Tongue (tissue), 1 donor: ENCODE measurements at regions not wholly inside any gene's neighbourhood (a gene's known extent, or its start where the extent isn't known, plus 50 kb on each side); places are given as distances from the start of the nearest gene placed in this dataset.

Experiments used
- DNase-seq: peaks from one replicate; pipeline ENCODE4 v3.0.0-alpha.2; 2015

GRCh38 chr21:24097181-24097580, 1510.1 kb downstream of the MRPL39 start:
- DNase-seq, result no peak

GRCh38 chr21:24096651-24097050, 1510.6 kb downstream of the MRPL39 start:
- no peak for DNase-seq

DNA sequence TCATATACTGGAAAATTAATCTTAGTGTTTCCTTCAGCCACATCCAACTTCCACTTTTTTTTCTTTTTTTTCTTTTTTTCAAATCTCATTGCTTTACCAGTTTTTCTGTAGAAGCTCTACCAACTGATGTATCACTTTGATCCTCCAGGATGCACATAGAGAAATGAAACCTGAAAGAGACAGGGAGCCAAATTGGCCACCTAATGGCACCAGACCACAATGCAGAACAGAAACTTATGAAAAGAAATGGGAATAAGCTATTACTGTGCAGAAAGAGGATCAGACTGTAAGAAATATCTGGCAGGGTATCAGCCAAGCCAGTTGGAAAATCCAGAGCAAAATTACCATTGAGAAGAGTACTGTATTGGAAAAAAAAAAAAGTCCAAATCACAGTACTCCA, 1514.2 kb downstream of the MRPL39 start:
- no peak for DNase-seq

DNA sequence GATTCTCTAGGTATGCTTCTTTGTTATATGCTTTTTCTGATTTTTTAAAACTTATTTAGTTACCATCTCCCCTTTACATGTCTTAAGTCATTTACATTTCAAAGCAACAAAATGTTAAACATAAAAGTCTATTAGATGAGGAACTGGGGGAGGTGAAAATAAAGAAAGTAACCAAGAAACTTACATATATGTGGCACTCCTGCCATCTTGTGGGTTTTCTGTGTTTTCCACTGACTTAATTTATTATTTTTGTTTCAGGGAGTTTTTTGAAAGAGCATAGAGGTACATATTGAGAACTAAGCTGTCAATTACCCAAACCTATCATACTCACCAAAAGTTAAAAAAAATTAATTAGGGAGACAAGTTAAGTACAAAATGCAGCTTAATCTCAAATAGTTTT, 1531.1 kb downstream of the MRPL39 start:
- peak; percentile 28 for DNase-seq

DNA sequence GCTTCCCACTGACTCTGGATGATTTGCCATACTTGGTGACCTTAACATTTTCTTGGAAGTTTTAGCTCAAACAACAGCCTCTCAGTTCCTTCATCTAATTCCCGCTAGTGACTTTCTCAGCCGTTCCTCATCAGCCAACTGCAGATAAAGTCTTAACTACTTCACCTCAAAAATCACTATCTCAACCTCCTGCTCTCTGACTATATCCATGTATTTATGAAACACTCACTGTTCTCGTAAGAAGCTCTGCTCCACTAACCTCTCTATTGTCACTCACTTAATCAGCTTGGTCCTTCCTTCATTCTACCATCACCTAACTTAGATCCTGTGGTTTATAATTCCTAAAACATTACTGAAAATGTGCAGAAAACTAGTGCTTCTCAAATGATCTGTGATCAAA, 1551.6 kb downstream of the MRPL39 start:
- DNase-seq, result no peak

DNA sequence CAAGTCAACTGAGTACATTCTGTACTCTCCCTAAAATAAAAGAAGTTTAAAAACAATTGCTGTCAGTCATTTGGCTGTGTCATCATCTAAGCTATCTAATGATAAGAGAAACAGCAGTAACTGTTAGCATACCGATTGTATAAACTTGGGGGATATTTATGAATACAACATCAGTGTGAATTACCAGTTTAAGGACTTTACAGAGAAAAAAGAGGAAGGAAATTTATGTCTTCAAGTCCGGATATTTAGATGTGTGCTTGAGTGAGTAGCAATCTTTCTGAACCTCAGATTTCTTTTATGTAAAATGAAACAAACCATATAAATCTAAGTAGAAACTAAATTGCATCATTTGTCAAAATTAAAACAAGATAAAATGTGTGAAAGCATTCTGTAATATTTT, 1557.0 kb downstream of the MRPL39 start:
- DNase-seq, result no peak

GRCh38 chr21:24046829-24047443, 1560.3 kb downstream of the MRPL39 start:
- DNase-seq, result no peak

- peak; percentile 94 for DNase-seq
Observed at GRCh38 chr21:24045775-24046215, 1561.5 kb downstream of the MRPL39 start.

- peak; percentile 49 for DNase-seq
Observed at GRCh38 chr21:24045373-24045772, 1561.9 kb downstream of the MRPL39 start.

DNA sequence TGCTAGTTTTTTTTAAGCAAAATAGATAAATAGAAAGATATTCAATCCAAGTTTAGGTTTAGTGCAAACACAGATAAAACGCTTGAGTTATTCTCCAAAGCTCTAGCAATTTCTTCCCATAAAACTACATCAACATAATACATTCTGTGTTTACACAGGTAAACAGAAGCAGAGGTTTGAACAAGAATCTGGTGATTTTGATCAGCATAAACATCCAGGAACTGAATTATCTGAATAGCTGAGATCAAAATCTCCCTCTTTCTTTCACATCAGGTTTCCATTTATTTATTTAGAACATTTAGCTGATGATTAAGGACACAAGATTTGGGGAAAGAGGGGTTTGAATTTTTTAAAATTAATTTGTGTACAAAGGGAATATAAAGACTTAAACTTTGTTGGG, 1564.6 kb downstream of the MRPL39 start:
- no peak for DNase-seq

GRCh38 chr21:24032709-24033232, 1574.5 kb downstream of the MRPL39 start:
- DNase-seq, result no peak

GRCh38 chr21:24027396-24027795, 1579.9 kb downstream of the MRPL39 start:
- DNase-seq, result no peak

DNA sequence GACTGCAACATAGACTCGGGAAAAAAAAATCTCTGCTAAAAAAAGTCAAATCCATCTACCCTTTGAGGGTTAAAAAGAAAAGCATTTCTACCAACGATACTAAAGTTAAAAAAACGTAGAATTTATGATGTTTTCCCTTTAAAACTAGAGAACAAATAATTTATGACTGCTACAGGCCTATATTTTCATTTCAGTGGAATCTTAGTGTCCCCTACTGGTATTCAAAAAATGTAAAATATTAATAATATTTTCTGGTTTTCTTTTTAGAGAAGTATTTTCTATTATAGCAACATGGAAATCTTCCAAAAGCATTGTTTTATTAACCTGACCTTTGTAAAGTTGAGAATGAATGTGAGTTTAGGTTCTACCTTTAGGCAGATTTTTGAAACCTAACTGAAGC, 1582.2 kb downstream of the MRPL39 start:
- DNase-seq, result no peak

DNA sequence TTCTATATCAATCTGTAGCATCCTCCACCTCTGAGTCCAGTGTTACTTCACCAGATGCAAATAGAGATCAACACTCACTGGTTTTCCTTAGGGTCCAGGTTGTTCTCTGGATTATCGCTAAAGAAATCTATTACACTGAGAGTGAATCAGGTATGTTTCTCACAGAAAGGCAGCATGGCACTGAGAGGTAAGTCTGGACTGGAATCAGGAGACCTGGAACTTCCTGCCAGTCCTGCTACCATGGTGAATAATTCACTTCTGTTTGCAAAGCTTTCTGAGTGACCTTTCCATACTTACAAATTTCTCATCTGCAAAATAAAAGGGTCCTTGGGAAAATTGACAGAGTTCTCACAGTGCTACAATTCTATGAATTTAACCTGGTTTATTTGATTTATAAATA, 1583.3 kb downstream of the MRPL39 start:
- DNase-seq, result peak; percentile 14

GRCh38 chr21:24023402-24023801, 1583.9 kb downstream of the MRPL39 start:
- DNase-seq, result peak; percentile 24

DNA sequence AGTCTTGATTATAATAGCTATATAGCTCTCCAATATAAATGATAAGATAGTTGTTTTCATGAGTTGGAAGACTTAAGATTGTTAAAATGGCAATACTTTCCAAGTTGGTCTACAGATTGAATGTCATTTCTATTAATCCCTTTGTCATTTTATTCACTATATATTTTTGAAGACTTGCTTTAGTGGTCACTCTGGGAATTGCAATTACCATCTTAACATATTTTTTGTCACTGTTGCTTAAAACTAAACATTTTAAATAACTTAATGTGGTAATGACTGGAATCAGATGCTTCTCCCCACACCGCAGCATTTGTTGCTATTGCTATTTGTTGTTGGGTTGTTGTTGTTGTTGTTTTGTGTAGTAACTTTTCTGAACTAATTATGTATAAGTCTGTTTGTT, 1592.9 kb downstream of the MRPL39 start:
- DNase-seq, result no peak

- DNase-seq, result no peak
Observed at GRCh38 chr21:24011087-24011486, 1596.2 kb downstream of the MRPL39 start.

DNA sequence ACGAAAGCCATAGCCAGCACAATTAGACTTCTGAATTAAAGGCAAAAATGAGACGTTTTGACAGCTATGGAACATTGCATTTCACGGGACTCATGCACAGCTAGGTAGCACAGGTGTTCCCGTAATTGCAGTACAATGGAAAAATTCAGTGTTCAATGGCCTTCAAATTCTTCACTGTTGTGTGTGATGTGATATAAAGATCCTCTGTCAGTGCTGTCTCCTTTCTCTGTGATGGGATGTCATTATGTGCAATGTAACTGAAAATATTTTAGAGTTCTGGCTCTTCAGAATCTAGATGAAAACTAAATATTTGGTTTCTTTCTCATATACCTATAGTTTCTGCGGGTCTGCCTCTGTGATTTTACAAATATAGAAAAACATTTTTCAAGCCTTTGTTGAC, 1599.7 kb downstream of the MRPL39 start:
- DNase-seq, result no peak

- DNase-seq, result no peak
Observed at GRCh38 chr21:23986987-23987386, 1620.3 kb downstream of the MRPL39 start.

DNA sequence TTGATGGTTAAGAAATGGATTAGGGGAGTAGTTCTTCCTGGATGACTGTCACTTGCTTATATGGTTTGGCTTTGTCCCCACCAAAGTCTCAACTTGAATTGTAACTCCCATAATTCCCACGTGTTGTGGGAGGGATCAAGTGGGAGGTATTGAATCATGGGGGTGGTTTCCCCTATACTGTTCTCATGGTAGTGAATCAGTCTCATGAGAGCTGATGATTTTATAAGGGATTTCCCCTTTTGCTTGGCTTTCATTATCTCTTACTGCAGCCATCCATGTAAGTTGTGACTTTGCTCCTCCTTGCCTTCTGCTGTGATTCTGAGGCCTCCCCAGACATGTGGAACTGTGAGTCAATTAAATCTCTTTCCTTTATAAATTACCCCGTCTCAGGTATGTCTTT, 1621.1 kb downstream of the MRPL39 start:
- DNase-seq, result no peak

GRCh38 chr21:23982546-23982945, 1624.7 kb downstream of the MRPL39 start:
- DNase-seq, result no peak

- DNase-seq, result no peak
Observed at GRCh38 chr21:23977971-23978370, 1629.3 kb downstream of the MRPL39 start.

DNA sequence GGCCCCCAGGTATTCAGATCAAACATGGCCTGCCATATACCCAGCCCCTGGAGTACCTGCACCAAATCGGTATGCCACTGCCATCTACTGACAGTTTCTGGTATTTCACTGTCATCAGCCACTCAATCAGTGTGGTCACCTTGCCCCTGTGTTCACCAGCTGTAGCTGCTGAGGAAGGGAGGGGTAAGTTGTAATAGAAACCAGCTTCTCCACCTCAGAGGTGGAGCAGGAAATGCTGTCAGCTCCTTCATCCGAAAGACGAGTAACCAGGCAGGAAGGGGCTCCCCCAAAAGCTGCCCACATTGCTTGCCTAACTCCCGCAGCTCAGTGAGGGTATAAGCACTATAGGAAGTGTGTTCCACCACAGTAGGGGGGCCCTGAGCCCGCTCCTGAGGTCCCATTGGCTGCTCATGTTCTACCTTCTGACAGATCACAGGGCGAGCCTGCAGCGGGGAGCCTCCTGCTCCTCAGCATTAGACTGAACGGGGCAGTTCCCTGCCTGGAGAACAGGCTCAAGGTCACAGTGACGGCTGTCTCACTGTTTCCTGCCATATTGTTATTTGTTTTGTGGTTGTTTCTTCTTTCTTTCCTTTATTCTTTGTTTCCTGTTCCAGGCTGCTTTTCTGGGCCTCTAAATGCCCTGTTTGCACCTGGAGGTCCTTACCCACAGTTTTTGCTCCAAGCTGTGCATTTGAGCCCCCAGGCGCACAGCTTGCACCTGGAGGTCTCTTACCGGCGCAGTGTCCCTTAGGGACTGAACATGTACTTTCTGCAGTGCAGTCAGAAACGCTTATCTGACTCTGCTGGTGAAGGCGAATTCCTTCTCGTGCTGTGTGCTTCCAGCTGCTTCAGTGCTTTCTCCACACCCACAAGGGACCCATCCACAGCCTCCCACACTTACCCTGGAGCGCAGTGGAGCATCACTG, 1638.3 kb downstream of the MRPL39 start:
- DNase-seq, result peak; percentile 25

DNA sequence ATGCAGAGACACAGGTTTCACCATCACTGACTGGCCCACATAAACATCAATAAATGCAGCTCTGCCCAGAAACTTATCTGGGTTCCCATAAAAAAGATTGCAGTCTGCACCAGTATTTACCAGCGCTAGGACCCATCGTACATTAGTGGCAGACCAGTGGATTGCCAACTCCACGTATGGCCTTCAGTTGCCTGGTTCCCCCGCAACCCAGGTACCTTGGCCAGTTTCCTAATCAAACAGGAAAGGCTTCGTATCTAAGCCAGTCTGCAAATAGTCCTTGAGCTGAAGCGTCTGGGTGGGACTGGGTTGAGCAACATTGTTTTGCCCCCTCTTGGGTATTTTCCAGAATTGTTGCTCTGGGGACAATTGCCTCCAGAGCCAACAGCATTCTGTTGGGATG, 1639.3 kb downstream of the MRPL39 start:
- no peak for DNase-seq
